Endothelial cell of umbilical vein (primary cell): ENCODE measurements at regions not wholly inside any gene's neighbourhood (a gene's known extent, or its start where the extent isn't known, plus 50 kb on each side); places are given as distances from the start of the nearest gene placed in this dataset.

Experiments
- BruUV-seq: library from RNA; stranded (reverse); fragments of 400-500 nt; replicated peaks from 2 replicates; lab custom pipeline; 2021; lab: Mats Ljungman, UMichigan
- CTCF ChIA-PET: fragments of 300-600, 350-600 bp; sonication (Branson Sonifier 250); formaldehyde crosslinking; loops from one replicate; lab custom pipeline; 2021; ENCODE audit warnings: antibody characterized with exemption, inconsistent platforms; lab: Charles Lee
- POLR2A ChIA-PET: fragments of 300-600, 350-600 bp; sonication (Branson Sonifier 250); formaldehyde crosslinking; loops from one replicate; lab custom pipeline; 2021; ENCODE audit warnings: antibody characterized with exemption, inconsistent platforms; lab: Charles Lee
- DNase-seq: peaks from one replicate; pipeline ENCODE4 v3.0.0-alpha.2; 2011; ENCODE audit warnings: low read depth, low spot score
- FAIRE-seq: peaks from 2 replicates; lab custom pipeline; 2011; peaks lifted over from hg19 to GRCh38; lab: Jason Lieb, UNC
- H2AFZ ChIP-seq: 2 replicates; pipeline ENCODE4 v1.6.0; 2012; ENCODE audit warnings: low read depth, low read length, control low read depth, inconsistent platforms
- H3K27ac ChIP-seq: 2 replicates; pipeline ENCODE4 v1.5.1; 2011; ENCODE audit warnings: low read depth, mild to moderate bottlenecking, control low read depth, low read length, moderate library complexity; ENCODE audit not compliant: insufficient read depth
- H3K27me3 ChIP-seq, 2 experiments: 2 replicates each; pipeline versions ENCODE4 v1.6.0 to v1.6.1; 2011; ENCODE audit warnings: low read length in 2 of 2, mixed read lengths in 1 of 2; ENCODE audit not compliant: control insufficient read depth in 2 of 2, insufficient read depth in 2 of 2
- H3K36me3 ChIP-seq, 2 experiments: 2 replicates in 1 of 2; 3 replicates in 1 of 2; pipeline ENCODE4 v1.5.1; 2011; ENCODE audit warnings: low read length in 2 of 2, mild to moderate bottlenecking in 1 of 2, moderate library complexity in 1 of 2; ENCODE audit not compliant: control insufficient read depth in 2 of 2, insufficient read depth in 2 of 2; ENCODE audit errors: extremely low read depth in 1 of 2
- H3K4me1 ChIP-seq: 3 replicates; pipeline ENCODE4 v1.5.1; 2011; ENCODE audit warnings: mild to moderate bottlenecking, low read length; ENCODE audit not compliant: control insufficient read depth, insufficient read depth; ENCODE audit errors: extremely low read depth
- H3K4me2 ChIP-seq: 2 replicates; pipeline ENCODE4 v1.6.1; 2011; ENCODE audit warnings: low read length, control low read depth, mixed read lengths; ENCODE audit not compliant: insufficient read depth
- H3K4me3 ChIP-seq, 3 experiments: fragments of 200-600 bp in 1 of 3; sonication (generic), shearing (Covaris generic) in 1 of 3; replicated peaks in 1 of 3; 2 replicates each; pipeline ENCODE4 v1.5.1; 2011 to 2016; ENCODE audit warnings: control low read depth in 3 of 3, low read length in 3 of 3, mild to moderate bottlenecking in 2 of 3, inconsistent platforms in 1 of 3, low read depth in 1 of 3, moderate library complexity in 1 of 3; ENCODE audit not compliant: insufficient read depth in 1 of 3
- H3K79me2 ChIP-seq: 2 replicates; pipeline ENCODE4 v1.6.0; 2012; ENCODE audit warnings: low read length, inconsistent platforms; ENCODE audit not compliant: control insufficient read depth, insufficient read depth
- H3K9ac ChIP-seq: replicated peaks from 2 replicates; pipeline ENCODE3; 2011; ENCODE audit warnings: low read length, control low read depth; ENCODE audit not compliant: insufficient read depth; ENCODE audit errors: extremely low read depth
- H3K9me1 ChIP-seq: replicated peaks from 3 replicates; pipeline ENCODE4 v1.6.0; 2011; ENCODE audit warnings: mild to moderate bottlenecking, low read length; ENCODE audit not compliant: control insufficient read depth, insufficient read depth; ENCODE audit errors: extremely low read depth
- H3K9me3 ChIP-seq: replicated peaks from 2 replicates; pipeline ENCODE4 v1.5.1; 2012; ENCODE audit warnings: low read length, inconsistent platforms; ENCODE audit not compliant: control insufficient read depth, insufficient read depth
- H4K20me1 ChIP-seq: replicated peaks from 2 replicates; pipeline ENCODE3; 2011; ENCODE audit warnings: mild to moderate bottlenecking, low read length; ENCODE audit not compliant: control insufficient read depth, insufficient read depth; ENCODE audit errors: extremely low read depth
- CTCF ChIP-seq, 2 donors: IDR thresholded peaks; 1 replicate in 1 of 2; 2 replicates in 1 of 2; pipeline ENCODE4 v1.5.1; 2011; ENCODE audit warnings: low read length in 2 of 2, mild to moderate bottlenecking in 2 of 2, moderate library complexity in 2 of 2, control low read depth in 1 of 2, inconsistent platforms in 1 of 2, low read depth in 1 of 2; ENCODE audit not compliant: insufficient read depth in 1 of 2; ENCODE audit errors: extremely low read depth in 1 of 2
- EZH2 ChIP-seq: IDR thresholded peaks from 2 replicates; pipeline ENCODE4 v1.6.1; 2012; ENCODE audit warnings: borderline replicate concordance, low read depth, mild to moderate bottlenecking, moderate library complexity, low read length, inconsistent platforms; ENCODE audit not compliant: severe bottlenecking
- FOS ChIP-seq: IDR thresholded peaks from 2 replicates; pipeline ENCODE4 v1.6.1; 2011; ENCODE audit warnings: mild to moderate bottlenecking, low read length, moderate library complexity, borderline replicate concordance; ENCODE audit not compliant: insufficient read depth
- GATA2 ChIP-seq: IDR thresholded peaks from 2 replicates; pipeline ENCODE4 v1.7.0; 2011; ENCODE audit warnings: low read depth, mild to moderate bottlenecking, moderate library complexity, mixed read lengths, low read length; ENCODE audit not compliant: insufficient read length, insufficient read depth
- JUN ChIP-seq: IDR thresholded peaks from 2 replicates; pipeline ENCODE4 v1.6.1; 2011; ENCODE audit warnings: borderline replicate concordance, low read depth; ENCODE audit not compliant: insufficient read length, insufficient read depth
- MAX ChIP-seq: IDR thresholded peaks from 2 replicates; pipeline ENCODE4 v1.6.1; 2011; ENCODE audit not compliant: insufficient read depth, insufficient read length
- MYC ChIP-seq: IDR thresholded peaks from one replicate; pipeline ENCODE4 v1.6.1; 2011; ENCODE audit warnings: mild to moderate bottlenecking, low read depth, low read length
- POLR2A ChIP-seq: IDR thresholded peaks from 2 replicates; pipeline ENCODE4 v1.6.1; 2012; ENCODE audit warnings: low read depth, mild to moderate bottlenecking, control low read depth, low read length
- POLR2AphosphoS5 ChIP-seq: IDR thresholded peaks from 2 replicates; pipeline ENCODE4 v1.6.1; 2012; ENCODE audit warnings: low read depth, mild to moderate bottlenecking, control low read depth, low read length, moderate library complexity; ENCODE audit not compliant: insufficient read depth
- dilution Hi-C: fragments of 300-500 bp; cut with MboI; formaldehyde crosslinking; loops from one replicate; pipeline ENCODE4 v1.15.0; 2019; ENCODE audit warnings: low sequenced_read_pairs; ENCODE audit not compliant: extremely low pct_ligation_motif_present
- intact Hi-C: fragments of 100-400 bp; cut with micrococcal nuclease; formaldehyde crosslinking; loops from one replicate; pipeline ENCODE4 v1.10.0; 2022

GRCh38 chr16:73447846-73448245 is 399.9 kb upstream of the ZFHX3 start:
- no peaks in the 10 kb centered on the region for H4K20me1 ChIP-seq
- FAIRE-seq: no peak
- TF ChIP-seq FOS (no peak), CTCF (IDR thresholded peaks at IDR 0.05; ENCODE audit: extremely low read depth in 1 of 2, insufficient read depth in 1 of 2, low read depth in 1 of 2, low read length in 2 of 2) (no peak), POLR2A (no peak), JUN (no peak), EZH2 (no peak), MAX (no peak), POLR2AphosphoS5 (no peak), MYC (no peak), GATA2 (no peak)
- H3K9me1 ChIP-seq: no peaks in the 10 kb centered on the region
- H3K36me3 ChIP-seq: no peaks in the 10 kb centered on the region
- no peaks in the 10 kb centered on the region for H3K4me1 ChIP-seq
- dilution Hi-C loops (no loop called here), intact Hi-C loops (no loop called here)
- H3K4me3 ChIP-seq: no peak overlapping the region
- CTCF ChIA-PET: no interaction called here
- H3K27ac ChIP-seq: no peak overlapping the region
- no peaks in the 10 kb centered on the region for H3K27me3 ChIP-seq
- H3K9me3 ChIP-seq: no peaks in the 10 kb centered on the region
- no peak overlapping the region for H2AFZ ChIP-seq
- DNase-seq: no peak
- H3K79me2 ChIP-seq: no peaks in the 10 kb centered on the region
- POLR2A ChIA-PET: no interaction called here
- H3K4me2 ChIP-seq: no peak overlapping the region
- H3K9ac ChIP-seq: no peak overlapping the region
- no TSS peak for BruUV-seq
